Mammary epithelial cell (primary cell): ENCODE measurements at regions not wholly inside any gene's neighbourhood (a gene's known extent, or its start where the extent isn't known, plus 50 kb on each side); places are given as distances from the start of the nearest gene placed in this dataset.

Experiments
- CTCF ChIP-seq, 2 donors: IDR thresholded peaks in 1 of 2; conservative IDR thresholded peaks in 1 of 2; 2 replicates each; pipeline ENCODE4 v1.5.1; 2011 to 2012; ENCODE audit warnings: inconsistent platforms in 2 of 2, low read length in 2 of 2, mild to moderate bottlenecking in 2 of 2, control low read depth in 1 of 2, low read depth in 1 of 2; ENCODE audit not compliant: insufficient read depth in 1 of 2; ENCODE audit errors: extremely low read depth in 1 of 2
- EZH2 ChIP-seq: IDR thresholded peaks from 2 replicates; pipeline ENCODE4 v1.6.1; 2012; ENCODE audit warnings: low read length, inconsistent platforms, borderline replicate concordance

GRCh38 chr6:88232753-88233152, 66.6 kb upstream of the CNR1 start:
- TF ChIP-seq CTCF (conservative IDR thresholded peaks at IDR 0.05 in 1 of 2, IDR thresholded peaks at IDR 0.05 in 1 of 2; ENCODE audit: extremely low read depth in 1 of 2, insufficient read depth in 1 of 2, low read depth in 1 of 2, low read length in 2 of 2) (no peak), EZH2 (no peak)
